ENCODE measurements at regions not wholly inside any gene's neighbourhood (a gene's known extent, or its start where the extent isn't known, plus 50 kb on each side); places are given as distances from the start of the nearest gene placed in this dataset.

- no peak for TF ChIP-seq CTCF (IDR thresholded peaks at IDR 0.05)
- TF ChIP-seq EP300 (IDR thresholded peaks at IDR 0.05) = no peak
- TF ChIP-seq POLR2A (IDR thresholded peaks at IDR 0.05; ENCODE audit: low read depth) = no peak
Measured at GRCh38 chr10:44030738-44031137, 354.2 kb downstream of the CXCL12 start.
